ENCODE measurements at regions not wholly inside any gene's neighbourhood (a gene's known extent, or its start where the extent isn't known, plus 50 kb on each side); places are given as distances from the start of the nearest gene placed in this dataset.

DNA sequence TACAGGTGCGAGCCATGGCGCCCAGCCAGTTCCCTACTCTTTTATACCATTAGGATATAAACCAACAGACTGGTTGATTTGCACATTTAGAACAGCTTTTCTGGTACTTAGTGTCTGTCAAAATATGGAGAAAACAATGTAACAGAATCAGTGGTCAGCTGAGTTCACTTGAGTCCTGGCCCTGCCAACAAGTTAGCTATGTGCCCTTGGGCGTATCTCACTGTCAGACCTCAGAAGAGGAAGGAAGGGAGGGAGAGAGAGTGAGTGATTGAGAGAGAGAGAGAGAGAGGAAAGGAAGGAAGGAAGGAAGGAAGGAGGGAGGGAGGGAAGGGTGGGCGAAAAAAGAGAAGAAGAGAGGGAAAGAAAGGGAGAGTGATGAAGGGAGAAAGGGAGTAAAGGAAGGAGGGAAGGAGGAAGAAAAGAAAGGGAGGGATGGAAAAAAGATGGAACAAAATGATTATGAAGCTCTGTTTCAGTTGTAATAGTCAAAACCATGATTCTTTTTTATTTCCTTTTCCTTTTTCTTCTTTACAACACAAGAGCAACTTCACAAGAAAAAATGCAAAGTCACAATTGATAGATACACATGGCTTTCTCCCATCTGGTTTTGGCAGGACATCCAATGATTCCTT, 55.7 kb upstream of the PDGFRA start:
- Mint-ChIP-seq H3K36me3 (ENCODE audit: low read depth) (no peaks in the 10 kb centered on the region), H3K27ac (no peak overlapping the region), H3K4me3 (no peak overlapping the region), H3K27me3 (peaks cover 25% of the 10 kb centered on the region), H3K4me1 (ENCODE audit: low read depth) (no peaks in the 10 kb centered on the region), H3K9me3 (no peaks in the 10 kb centered on the region)
- intact Hi-C loops (cut with DNase I, micrococcal nuclease) = no loop called here
- TF ChIP-seq, protein P1, sequence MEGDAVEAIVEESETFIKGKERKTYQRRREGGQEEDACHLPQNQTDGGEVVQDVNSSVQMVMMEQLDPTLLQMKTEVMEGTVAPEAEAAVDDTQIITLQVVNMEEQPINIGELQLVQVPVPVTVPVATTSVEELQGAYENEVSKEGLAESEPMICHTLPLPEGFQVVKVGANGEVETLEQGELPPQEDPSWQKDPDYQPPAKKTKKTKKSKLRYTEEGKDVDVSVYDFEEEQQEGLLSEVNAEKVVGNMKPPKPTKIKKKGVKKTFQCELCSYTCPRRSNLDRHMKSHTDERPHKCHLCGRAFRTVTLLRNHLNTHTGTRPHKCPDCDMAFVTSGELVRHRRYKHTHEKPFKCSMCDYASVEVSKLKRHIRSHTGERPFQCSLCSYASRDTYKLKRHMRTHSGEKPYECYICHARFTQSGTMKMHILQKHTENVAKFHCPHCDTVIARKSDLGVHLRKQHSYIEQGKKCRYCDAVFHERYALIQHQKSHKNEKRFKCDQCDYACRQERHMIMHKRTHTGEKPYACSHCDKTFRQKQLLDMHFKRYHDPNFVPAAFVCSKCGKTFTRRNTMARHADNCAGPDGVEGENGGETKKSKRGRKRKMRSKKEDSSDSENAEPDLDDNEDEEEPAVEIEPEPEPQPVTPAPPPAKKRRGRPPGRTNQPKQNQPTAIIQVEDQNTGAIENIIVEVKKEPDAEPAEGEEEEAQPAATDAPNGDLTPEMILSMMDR (IDR thresholded peaks at IDR 0.05) = no peak
- CTCF ChIA-PET = no interaction called here
- Histone ChIP-seq H3K36me3 (ENCODE audit: insufficient read depth, low read length) (no peaks in the 10 kb centered on the region), H3K9me3 (ENCODE audit: control insufficient read depth in 1 of 2, insufficient read depth in 1 of 2, low read length in 2 of 2) (no peaks in the 10 kb centered on the region), H3K27me3 (ENCODE audit: control insufficient read depth in 1 of 2, insufficient read depth in 2 of 2, low read length in 2 of 2) (no peaks in the 10 kb centered on the region), H3K27ac (ENCODE audit: low read depth in 1 of 2, low read length in 2 of 2) (no peak overlapping the region), H3K4me3 (ENCODE audit: low read length) (no peak overlapping the region), H3K4me1 (ENCODE audit: insufficient read depth, low read length) (no peaks in the 10 kb centered on the region)
- POLR2A ChIA-PET = no interaction called here
- ATAC-seq (ENCODE audit: poor library complexity) (no peak), DNase-seq (no peak)

DNA sequence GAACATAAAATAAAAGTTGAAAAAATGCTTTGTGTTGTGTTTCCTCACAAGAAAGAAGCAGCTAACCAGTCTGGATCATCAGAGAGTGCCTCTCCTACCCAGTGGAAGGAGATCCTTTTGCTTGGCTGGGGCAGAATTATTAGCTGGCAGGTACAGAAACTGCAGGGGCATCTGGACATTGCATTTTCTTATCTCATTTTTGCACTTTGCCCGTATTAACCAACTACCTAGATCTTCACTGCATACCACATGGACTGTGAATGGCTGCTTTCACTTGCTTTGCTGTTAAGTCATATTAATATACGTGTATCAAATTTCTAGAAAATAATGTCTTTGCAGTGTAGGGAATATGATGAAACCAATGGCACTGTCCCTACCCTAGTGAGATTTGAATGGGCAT, 52.9 kb upstream of the PDGFRA start:
- CTCF ChIA-PET = no interaction called here
- no peak overlapping the region for H3K27ac Mint-ChIP-seq
- Histone ChIP-seq H3K36me3 (ENCODE audit: insufficient read depth, low read length) (no peaks in the 10 kb centered on the region), H3K4me3 (ENCODE audit: low read length) (no peak overlapping the region), H3K9me3 (ENCODE audit: control insufficient read depth in 1 of 2, insufficient read depth in 1 of 2, low read length in 2 of 2) (no peaks in the 10 kb centered on the region), H3K27me3 (ENCODE audit: control insufficient read depth in 1 of 2, insufficient read depth in 2 of 2, low read length in 2 of 2) (no peaks in the 10 kb centered on the region), H3K4me1 (ENCODE audit: insufficient read depth, low read length) (no peaks in the 10 kb centered on the region), H3K27ac (ENCODE audit: low read depth in 1 of 2, low read length in 2 of 2) (no peak overlapping the region)
- TF ChIP-seq, protein P1 (IDR thresholded peaks at IDR 0.05) = no peak
- H3K4me1 Mint-ChIP-seq (ENCODE audit: low read depth) = no peaks in the 10 kb centered on the region
- H3K9me3 Mint-ChIP-seq = no peaks in the 10 kb centered on the region
- no peak overlapping the region for H3K4me3 Mint-ChIP-seq
- ATAC-seq (ENCODE audit: poor library complexity) (no peak), DNase-seq (no peak)
- intact Hi-C loops (cut with DNase I, micrococcal nuclease) = no loop called here
- H3K27me3 Mint-ChIP-seq = peaks cover 17% of the 10 kb centered on the region
- H3K36me3 Mint-ChIP-seq (ENCODE audit: low read depth) = no peaks in the 10 kb centered on the region
- POLR2A ChIA-PET = no interaction called here
